G401.6 (cell line): ENCODE measurements at regions not wholly inside any gene's neighbourhood (a gene's known extent, or its start where the extent isn't known, plus 50 kb on each side); places are given as distances from the start of the nearest gene placed in this dataset.

Experiments used
- FAIRE-seq: peaks from 2 replicates; lab custom pipeline; 2012; peaks lifted over from hg19 to GRCh38; lab: Jason Lieb, UNC

- no peak for FAIRE-seq
Observed at GRCh38 chr4:112895811-112896608, 153.4 kb upstream of the ANK2 start.

- FAIRE-seq: no peak
Observed at GRCh38 chr4:112896609-112897190, 152.8 kb upstream of the ANK2 start.

- no peak for FAIRE-seq
Observed at GRCh38 chr4:112897543-112897942, 151.9 kb upstream of the ANK2 start.

- no peak for FAIRE-seq
Observed at GRCh38 chr4:112898357-112899141, 150.9 kb upstream of the ANK2 start.

- FAIRE-seq: no peak
Observed at GRCh38 chr4:112900416-112900815, 149.0 kb upstream of the ANK2 start.

DNA sequence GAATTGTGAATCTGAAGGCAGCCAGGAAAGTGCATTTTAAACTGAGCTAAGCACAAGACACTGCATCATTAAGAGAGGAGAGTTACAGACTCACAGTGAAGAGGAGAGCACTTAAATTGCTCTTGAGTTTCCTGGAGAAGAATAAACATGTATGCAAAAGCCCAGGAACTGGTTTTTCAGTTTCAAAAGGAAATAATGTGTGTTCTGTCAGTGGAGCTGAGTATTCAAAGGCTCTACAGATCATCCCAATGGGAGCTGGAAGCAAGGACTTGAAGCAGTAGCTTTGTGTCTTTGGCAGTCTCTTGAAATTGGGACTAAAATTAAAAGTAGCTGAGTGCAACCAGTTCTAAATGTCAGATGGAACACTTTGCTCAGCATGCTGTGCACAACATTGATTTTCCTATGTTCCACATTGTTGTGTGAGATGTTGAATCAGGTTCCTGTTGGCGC lies 147.5 kb upstream of the ANK2 start:
- no peak for FAIRE-seq

DNA sequence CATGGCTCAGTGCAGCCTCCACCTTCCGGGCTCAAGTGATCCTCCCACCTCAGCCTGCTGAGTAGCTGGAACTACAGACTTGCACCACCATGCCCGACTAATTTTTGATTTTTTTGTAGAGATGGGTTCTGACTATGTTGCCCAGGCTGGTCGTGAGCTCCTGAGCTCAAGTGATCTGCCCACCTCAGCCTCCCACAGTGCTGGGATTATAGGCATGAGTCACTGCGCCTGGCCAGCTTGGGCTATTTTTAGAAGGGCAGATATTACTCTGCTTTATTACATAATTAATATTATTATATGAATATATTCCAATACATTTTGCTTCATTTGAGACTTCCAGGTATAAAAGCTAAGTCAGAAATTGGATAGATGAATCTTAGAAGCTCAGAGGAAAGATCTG lies 143.7 kb upstream of the ANK2 start:
- no peak for FAIRE-seq

DNA sequence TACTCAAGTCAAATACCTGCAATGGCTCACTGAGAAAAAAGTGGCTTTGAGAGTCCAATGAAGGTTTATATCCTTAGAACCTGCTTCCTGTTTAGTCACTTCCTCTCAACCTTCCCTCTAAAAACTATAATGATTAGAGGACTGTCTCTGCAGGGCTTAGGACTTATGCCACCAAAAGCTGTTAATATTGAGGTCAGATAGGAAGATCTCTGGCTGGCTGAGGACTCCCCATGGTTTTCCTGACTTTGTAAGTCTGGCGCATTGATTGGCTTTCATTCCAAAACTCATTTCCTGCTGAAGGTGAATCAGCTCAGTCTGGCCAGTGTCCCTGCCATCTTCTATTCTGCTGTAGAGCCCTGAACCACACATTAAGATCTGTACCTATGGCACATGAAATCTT lies 140.9 kb upstream of the ANK2 start:
- no peak for FAIRE-seq

- FAIRE-seq: no peak
Observed at GRCh38 chr4:112910109-112910736, 139.2 kb upstream of the ANK2 start.

- FAIRE-seq: no peak
Observed at GRCh38 chr4:112916868-112917267, 132.6 kb upstream of the ANK2 start.

GRCh38 chr4:112923516-112923915 lies 125.9 kb upstream of the ANK2 start:
- no peak for FAIRE-seq

- FAIRE-seq: no peak
Observed at GRCh38 chr4:112926819-112927218, 122.6 kb upstream of the ANK2 start.

DNA sequence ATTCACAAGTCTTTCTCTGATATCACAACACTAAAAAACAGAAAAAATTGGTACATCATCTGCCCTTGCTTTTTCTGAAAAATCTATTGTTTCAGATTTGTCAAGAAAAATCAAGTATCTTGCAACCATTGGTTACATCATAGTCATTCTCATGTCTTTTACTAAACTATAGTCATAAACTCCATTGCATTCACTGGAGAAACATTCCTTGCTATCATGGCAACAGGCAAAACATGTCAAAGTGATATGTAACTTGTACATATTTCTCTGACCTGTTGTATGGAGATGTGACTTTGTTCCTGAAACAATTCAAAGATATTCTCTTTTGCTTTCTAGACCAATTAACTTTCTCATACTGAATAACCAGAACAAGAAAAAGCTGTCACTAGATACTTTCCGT lies 121.9 kb upstream of the ANK2 start:
- FAIRE-seq: no peak

- no peak for FAIRE-seq
Observed at GRCh38 chr4:112931001-112931400, 118.5 kb upstream of the ANK2 start.

- no peak for FAIRE-seq
Observed at GRCh38 chr4:112933790-112934189, 115.7 kb upstream of the ANK2 start.

- FAIRE-seq: peak; percentile 94
Observed at GRCh38 chr4:112938461-112939058, 110.9 kb upstream of the ANK2 start.

DNA sequence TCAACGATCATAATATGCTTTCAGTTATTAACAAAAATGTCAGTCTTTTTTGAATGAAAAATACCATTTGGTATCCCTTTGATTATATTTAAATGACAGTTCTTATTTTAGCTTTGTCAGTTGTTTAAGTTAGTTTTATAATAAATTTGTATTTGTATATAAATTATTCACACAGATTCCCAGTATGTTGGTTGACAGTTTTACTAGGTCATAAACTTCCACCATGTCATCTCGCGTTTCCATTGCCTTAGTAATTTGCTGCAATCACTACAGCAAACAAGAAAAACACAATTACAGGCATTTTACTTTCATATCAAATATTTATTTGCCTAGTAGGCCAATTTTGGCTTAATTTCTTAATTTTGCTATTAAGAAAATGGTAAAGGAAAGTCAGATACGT lies 109.6 kb upstream of the ANK2 start:
- no peak for FAIRE-seq

DNA sequence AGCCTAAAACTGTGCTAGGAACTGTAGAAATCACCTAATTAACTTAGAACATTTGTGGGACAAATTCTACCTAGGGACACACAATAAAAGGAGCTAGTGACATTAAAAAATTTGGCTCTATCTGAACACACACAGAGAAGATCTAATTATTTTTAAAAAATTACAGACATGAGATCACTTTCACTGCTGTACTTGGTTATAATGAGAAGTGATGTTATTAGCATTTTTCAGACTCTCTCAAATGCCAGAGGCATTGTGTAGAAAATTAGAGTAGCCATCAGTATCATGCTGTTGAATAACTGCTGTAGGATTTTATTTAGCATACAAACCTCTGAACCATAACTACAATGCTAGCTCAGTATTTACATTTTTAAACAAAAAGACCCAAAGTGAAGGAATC lies 109.1 kb upstream of the ANK2 start:
- no peak for FAIRE-seq

- no peak for FAIRE-seq
Observed at GRCh38 chr4:112942077-112942476, 107.4 kb upstream of the ANK2 start.

GRCh38 chr4:112942997-112943396 lies 106.5 kb upstream of the ANK2 start:
- FAIRE-seq: no peak

- FAIRE-seq: no peak
Observed at GRCh38 chr4:112944006-112944405, 105.4 kb upstream of the ANK2 start.

GRCh38 chr4:112946127-112946526 lies 103.3 kb upstream of the ANK2 start:
- FAIRE-seq: no peak
